Urinary bladder (tissue), 3 donors: ENCODE measurements at regions not wholly inside any gene's neighbourhood (a gene's known extent, or its start where the extent isn't known, plus 50 kb on each side); places are given as distances from the start of the nearest gene placed in this dataset.
"Not testable (repeated sequence)": the region's sequence is repeated elsewhere in the genome, so short reads cannot be mapped to it uniquely, and the experiment has no call there.

Experiments used
- DNase-seq: peaks from one replicate; pipeline ENCODE4 v3.0.0-alpha.2; 2015; ENCODE audit errors: extremely low spot score
- H3K27ac ChIP-seq: one replicate; pipeline ENCODE4 v1.5.1; 2013; ENCODE audit warnings: low read depth, mild to moderate bottlenecking, moderate library complexity
- H3K36me3 ChIP-seq: one replicate; pipeline ENCODE4 v1.6.1; 2013; ENCODE audit warnings: mild to moderate bottlenecking, moderate library complexity; ENCODE audit not compliant: insufficient read depth
- H3K4me1 ChIP-seq: one replicate; pipeline ENCODE4 v1.6.1; 2013; ENCODE audit warnings: mild to moderate bottlenecking, moderate library complexity; ENCODE audit not compliant: insufficient read depth
- H3K4me3 ChIP-seq: one replicate; pipeline ENCODE4 v1.5.1; 2013; ENCODE audit warnings: low read depth, low read length
- WGBS: extraction: QIAGEN DNeasy Blood & Tissue Kit; methylation state at CpG from one replicate; pipeline ENCODE4 v1.1.7; 2013; 5-methylcytosine and 5-hydroxymethylcytosine counted together
- donor health status: healthy with polysubstance abuse.
- donor health status: healthy.

GRCh38 chr15:31687088-31687487, 343.2 kb upstream of the CHRNA7 start:
- 58% methylated on average over 6 of the region's 8 CpGs for WGBS
- H3K4me1 ChIP-seq, H3K27ac ChIP-seq, DNase-seq, H3K36me3 ChIP-seq, H3K4me3 ChIP-seq: not testable (repeated sequence)

GRCh38 chr15:31696509-31696908, 333.8 kb upstream of the CHRNA7 start:
- not testable (repeated sequence) for DNase-seq
- 81% methylated on average over 3 of the region's 5 CpGs for WGBS

GRCh38 chr15:31705076-31705678, 325.1 kb upstream of the CHRNA7 start:
- not testable (repeated sequence) for H3K36me3 ChIP-seq, H3K27ac ChIP-seq, DNase-seq, H3K4me3 ChIP-seq, H3K4me1 ChIP-seq
- 33% methylated on average over 3 of the region's 7 CpGs for WGBS

More at GRCh38 chr15:31696509-31696908, 333.8 kb upstream of the CHRNA7 start:
- H3K36me3 ChIP-seq, H3K4me1 ChIP-seq, H3K27ac ChIP-seq, H3K4me3 ChIP-seq: not testable (repeated sequence)

- not testable (repeated sequence) for H3K4me3 ChIP-seq
- 43% methylated on average over 3 of the region's 8 CpGs for WGBS
Measured at GRCh38 chr15:31707944-31708702, 322.2 kb upstream of the CHRNA7 start.

GRCh38 chr15:31708703-31709327, 321.5 kb upstream of the CHRNA7 start:
- not testable (repeated sequence) for H3K4me1 ChIP-seq, H3K27ac ChIP-seq, H3K36me3 ChIP-seq, DNase-seq, H3K4me3 ChIP-seq
- 45% methylated on average over 6 of the region's 9 CpGs for WGBS

More at GRCh38 chr15:31707944-31708702, 322.2 kb upstream of the CHRNA7 start:
- not testable (repeated sequence) for DNase-seq, H3K27ac ChIP-seq, H3K36me3 ChIP-seq, H3K4me1 ChIP-seq

GRCh38 chr15:31709479-31709878, 320.8 kb upstream of the CHRNA7 start:
- 56% methylated on average over 2 of the region's 3 CpGs for WGBS
- not testable (repeated sequence) for H3K36me3 ChIP-seq, H3K27ac ChIP-seq, H3K4me3 ChIP-seq, H3K4me1 ChIP-seq, DNase-seq

GRCh38 chr15:31710806-31711205, 319.5 kb upstream of the CHRNA7 start:
- DNase-seq, H3K4me3 ChIP-seq, H3K4me1 ChIP-seq, H3K36me3 ChIP-seq, H3K27ac ChIP-seq: not testable (repeated sequence)
- WGBS: 88% methylated on average over 4 of the region's 4 CpGs

GRCh38 chr15:31715208-31715607, 315.1 kb upstream of the CHRNA7 start:
- not testable (repeated sequence) for H3K4me3 ChIP-seq, H3K36me3 ChIP-seq

GRCh38 chr15:31718625-31719024, 311.7 kb upstream of the CHRNA7 start:
- WGBS: 58% methylated on average over 1 of the region's 1 CpG
- not testable (repeated sequence) for DNase-seq

More at GRCh38 chr15:31715208-31715607, 315.1 kb upstream of the CHRNA7 start:
- not testable (repeated sequence) for H3K27ac ChIP-seq, DNase-seq, H3K4me1 ChIP-seq
- WGBS: 43% methylated on average over 2 of the region's 3 CpGs

GRCh38 chr15:31719396-31720022, 310.8 kb upstream of the CHRNA7 start:
- H3K4me1 ChIP-seq, H3K36me3 ChIP-seq, H3K27ac ChIP-seq, H3K4me3 ChIP-seq, DNase-seq: not testable (repeated sequence)
- WGBS: 48% methylated on average over 7 of the region's 7 CpGs

More at GRCh38 chr15:31718625-31719024, 311.7 kb upstream of the CHRNA7 start:
- not testable (repeated sequence) for H3K4me1 ChIP-seq, H3K4me3 ChIP-seq, H3K27ac ChIP-seq, H3K36me3 ChIP-seq

GRCh38 chr15:31723019-31723418, 307.3 kb upstream of the CHRNA7 start:
- 86% methylated on average over 10 of the region's 10 CpGs for WGBS
- not testable (repeated sequence) for H3K36me3 ChIP-seq

GRCh38 chr15:31724903-31725302, 305.4 kb upstream of the CHRNA7 start:
- DNase-seq, H3K4me1 ChIP-seq: not testable (repeated sequence)
- WGBS: 80% methylated on average over 5 of the region's 5 CpGs

More at GRCh38 chr15:31723019-31723418, 307.3 kb upstream of the CHRNA7 start:
- H3K4me3 ChIP-seq, H3K4me1 ChIP-seq, H3K27ac ChIP-seq, DNase-seq: not testable (repeated sequence)

GRCh38 chr15:31725619-31726018, 304.7 kb upstream of the CHRNA7 start:
- not testable (repeated sequence) for H3K4me1 ChIP-seq, DNase-seq, H3K27ac ChIP-seq, H3K36me3 ChIP-seq, H3K4me3 ChIP-seq
- WGBS: 74% methylated on average over 3 of the region's 3 CpGs

More at GRCh38 chr15:31724903-31725302, 305.4 kb upstream of the CHRNA7 start:
- H3K27ac ChIP-seq, H3K4me3 ChIP-seq, H3K36me3 ChIP-seq: not testable (repeated sequence)
